ENCODE measurements at regions not wholly inside any gene's neighbourhood (a gene's known extent, or its start where the extent isn't known, plus 50 kb on each side); places are given as distances from the start of the nearest gene placed in this dataset.

DNA sequence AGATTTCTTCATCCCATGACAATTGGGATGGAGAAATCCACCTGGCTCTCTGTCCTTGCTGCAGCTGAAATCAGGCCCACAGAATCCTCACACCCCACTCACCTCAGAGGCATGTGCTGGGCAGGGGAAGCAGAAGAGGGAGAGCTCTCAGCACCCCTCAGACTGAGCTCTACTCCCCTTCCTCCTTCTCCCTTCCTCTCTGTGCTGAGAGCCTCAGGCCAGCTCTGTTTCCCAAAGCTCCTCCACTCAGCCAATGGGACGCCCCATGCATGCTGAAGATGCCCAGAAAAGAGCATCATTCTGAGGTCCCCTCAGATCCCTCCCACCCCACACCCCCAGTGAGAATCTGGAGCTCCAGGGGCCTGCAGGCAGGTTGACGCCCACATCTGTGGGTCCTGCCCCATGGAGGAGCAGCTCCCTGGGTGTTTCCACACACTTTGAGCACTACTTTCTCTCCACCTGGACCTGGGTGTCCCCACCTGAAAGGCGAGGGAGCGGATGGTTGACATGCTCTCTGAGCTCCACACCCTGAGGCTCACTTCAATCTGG, 637.7 kb upstream of the ID2 start:
- peak overlapping the region in 1 of 10 donors; percentile 31 for H3K27ac Mint-ChIP-seq
- peaks cover 0 to 5% (median 0%) of the 10 kb centered on the region in 9 donors for H3K9me3 Mint-ChIP-seq
- POLR2A ChIA-PET, result no interaction called here
- H3K4me3 Mint-ChIP-seq, result no peak overlapping the region
- H3K27me3 Mint-ChIP-seq, result peaks cover 0 to 7% (median 3%) of the 10 kb centered on the region in 5 donors
- no peaks in the 10 kb centered on the region for H3K36me3 Mint-ChIP-seq
- DNase-seq, result no peak
- ATAC-seq, result no peak
- H3K4me1 Mint-ChIP-seq, result peaks cover 0 to 7% (median under 1%) of the 10 kb centered on the region in 4 donors

DNA sequence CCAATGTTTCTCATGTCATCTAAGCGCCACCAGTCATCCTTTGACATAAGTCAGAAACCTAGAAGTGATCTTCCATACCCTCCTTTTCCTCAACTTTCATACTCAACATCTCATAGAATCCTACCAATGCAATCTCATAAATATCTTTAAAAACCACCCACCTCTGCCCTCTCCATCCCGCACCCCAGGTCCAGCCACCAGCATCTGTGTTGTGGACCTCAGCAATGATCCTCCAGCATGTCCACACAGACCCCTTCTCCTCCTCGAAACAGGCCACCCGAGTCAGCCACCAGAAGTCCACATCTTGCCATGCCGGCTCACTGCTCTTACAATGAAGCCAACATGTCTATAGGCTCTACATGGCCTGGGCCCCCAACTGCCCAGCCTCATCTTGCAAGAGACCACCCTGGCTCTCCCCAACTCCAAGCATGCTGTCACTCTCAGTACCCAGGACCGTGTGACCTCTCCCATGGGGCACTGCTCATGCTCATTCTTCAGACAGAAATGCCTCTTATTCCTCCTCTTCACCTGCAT, 636.7 kb upstream of the ID2 start:
- Mint-ChIP-seq H3K36me3 (no peaks in the 10 kb centered on the region), H3K4me1 (peaks cover 0 to 8% (median 3%) of the 10 kb centered on the region in 4 donors), H3K27me3 (peaks cover 0 to 7% (median 3%) of the 10 kb centered on the region in 5 donors), H3K4me3 (no peak overlapping the region), H3K27ac (no peak overlapping the region), H3K9me3 (peaks cover 0 to 5% (median 0%) of the 10 kb centered on the region in 9 donors)
- DNase-seq (no peak), ATAC-seq (no peak)
- POLR2A ChIA-PET, result no interaction called here

DNA sequence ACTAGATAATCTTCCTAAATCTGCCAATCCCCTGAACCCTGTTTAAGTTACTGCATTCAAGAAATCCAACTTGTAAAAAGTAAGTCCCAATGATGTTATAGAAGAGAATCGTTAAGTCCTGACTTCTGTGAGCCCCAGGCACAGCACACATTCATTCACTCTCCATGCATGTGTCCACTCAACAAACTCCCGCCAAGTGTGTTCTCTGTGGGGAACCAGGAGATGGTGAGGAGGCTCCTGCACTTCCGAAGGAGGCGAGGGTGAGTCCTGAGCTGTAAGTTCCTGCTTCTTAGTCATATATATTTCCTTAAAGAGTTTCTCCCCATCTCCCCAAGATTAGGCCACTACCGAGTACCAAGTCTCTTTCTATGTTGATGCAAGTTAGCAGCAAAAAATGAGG, 635.0 kb upstream of the ID2 start:
- Mint-ChIP-seq H3K4me3 (no peak overlapping the region), H3K36me3 (no peaks in the 10 kb centered on the region), H3K4me1 (peaks cover 0 to 12% (median 3%) of the 10 kb centered on the region in 4 donors), H3K9me3 (peaks cover 0 to 5% (median 0%) of the 10 kb centered on the region in 9 donors), H3K27ac (no peak overlapping the region), H3K27me3 (peaks cover 0 to 7% (median 3%) of the 10 kb centered on the region in 5 donors)
- ATAC-seq (no peak), DNase-seq (no peak)
- POLR2A ChIA-PET, result no interaction called here

DNA sequence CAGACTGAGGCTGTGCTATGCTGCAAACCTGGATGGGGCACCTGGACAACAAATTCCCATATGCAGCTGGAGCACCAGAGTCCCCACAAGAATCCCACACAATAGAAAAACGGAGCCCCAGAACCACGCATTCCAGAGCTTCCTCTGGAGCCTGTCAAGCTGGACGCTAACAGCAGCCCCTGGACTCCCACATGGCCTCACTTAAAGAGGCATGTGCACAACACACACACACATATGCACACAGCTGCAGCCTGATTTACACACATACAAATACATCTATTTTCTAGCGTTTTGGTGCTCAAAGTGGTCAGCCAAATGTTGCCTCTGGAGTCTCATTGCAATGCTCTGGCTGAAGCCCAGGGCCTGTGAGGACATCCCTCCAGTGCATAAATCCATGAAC, 632.7 kb upstream of the ID2 start:
- Mint-ChIP-seq H3K27me3 (peaks cover 0 to 7% (median 3%) of the 10 kb centered on the region in 5 donors), H3K4me3 (no peak overlapping the region), H3K4me1 (peaks cover 0 to 18% (median 3%) of the 10 kb centered on the region in 4 donors), H3K27ac (no peak overlapping the region), H3K36me3 (no peaks in the 10 kb centered on the region), H3K9me3 (peaks cover 0 to 2% (median 0%) of the 10 kb centered on the region in 9 donors)
- DNase-seq (no peak), ATAC-seq (no peak)
- POLR2A ChIA-PET, result no interaction called here

DNA sequence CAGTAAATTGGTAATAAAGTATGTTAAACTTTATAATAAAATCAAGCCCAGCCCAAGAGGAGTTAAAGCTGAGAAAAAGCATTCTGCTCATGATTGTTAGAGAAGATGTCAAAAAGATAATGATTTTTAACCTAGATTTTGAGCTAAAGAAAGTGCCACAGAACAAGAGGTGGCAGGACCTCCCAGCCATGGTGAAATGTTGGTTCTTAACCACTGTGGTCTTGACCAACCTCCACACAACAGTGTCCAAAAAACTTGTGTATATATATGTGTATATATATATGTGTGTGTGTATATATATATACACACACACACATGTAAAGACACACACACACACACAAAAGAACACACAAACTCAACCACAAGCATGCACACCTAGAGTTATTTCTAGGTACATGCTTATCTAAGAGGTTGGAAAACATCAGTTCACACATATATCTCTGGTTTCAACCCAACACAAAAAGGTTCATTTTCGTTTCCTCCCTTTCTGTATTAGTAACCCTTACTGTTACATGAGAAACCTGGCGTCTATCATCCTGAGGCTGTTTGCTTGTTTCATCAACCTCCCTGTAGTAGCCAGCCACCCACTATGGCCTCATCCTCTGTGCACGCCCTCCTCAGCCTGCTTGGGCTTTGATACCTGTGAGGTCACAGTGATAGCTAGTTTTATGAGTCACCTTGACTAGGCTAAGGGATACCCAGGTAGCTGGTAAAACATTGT, 631.8 kb upstream of the ID2 start:
- peaks cover 0 to 4% (median under 1%) of the 10 kb centered on the region in 5 donors for H3K27me3 Mint-ChIP-seq
- DNase-seq (no peak), ATAC-seq (no peak)
- no peaks in the 10 kb centered on the region for H3K36me3 Mint-ChIP-seq
- H3K4me1 Mint-ChIP-seq, result peaks cover 0 to 18% (median 1%) of the 10 kb centered on the region in 4 donors
- H3K4me3 Mint-ChIP-seq, result no peak overlapping the region
- no peak overlapping the region for H3K27ac Mint-ChIP-seq
- POLR2A ChIA-PET, result no interaction called here
- H3K9me3 Mint-ChIP-seq, result peaks cover 0 to 2% (median 0%) of the 10 kb centered on the region in 9 donors

DNA sequence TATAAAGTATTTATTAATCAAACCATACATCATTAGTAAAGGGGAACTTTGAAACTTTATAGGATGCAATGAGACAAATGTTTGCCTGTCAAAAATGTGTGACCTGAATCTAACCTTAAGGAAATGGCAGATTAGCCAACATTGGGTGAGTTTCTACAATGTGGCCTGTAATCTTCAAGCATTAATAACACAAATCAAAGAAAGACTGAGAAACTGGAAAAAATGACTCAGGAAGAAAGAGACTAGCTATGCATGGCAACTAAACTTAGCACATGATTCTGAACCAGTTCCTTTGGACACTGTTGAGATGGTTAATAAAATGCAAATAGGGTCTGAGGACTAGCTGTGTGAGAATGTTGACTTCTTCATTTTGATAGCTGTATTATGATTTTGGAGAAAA, 628.6 kb upstream of the ID2 start:
- POLR2A ChIA-PET, result no interaction called here
- no peak for DNase-seq
- Mint-ChIP-seq H3K27me3 (no peaks in the 10 kb centered on the region), H3K4me3 (no peak overlapping the region), H3K27ac (no peak overlapping the region), H3K9me3 (peaks cover 0 to 14% (median 6%) of the 10 kb centered on the region in 9 donors), H3K4me1 (peaks cover 0 to 18% (median 0%) of the 10 kb centered on the region in 4 donors), H3K36me3 (peaks cover 0 to 9% (median 5%) of the 10 kb centered on the region in 3 donors)
- no peak for ATAC-seq

DNA sequence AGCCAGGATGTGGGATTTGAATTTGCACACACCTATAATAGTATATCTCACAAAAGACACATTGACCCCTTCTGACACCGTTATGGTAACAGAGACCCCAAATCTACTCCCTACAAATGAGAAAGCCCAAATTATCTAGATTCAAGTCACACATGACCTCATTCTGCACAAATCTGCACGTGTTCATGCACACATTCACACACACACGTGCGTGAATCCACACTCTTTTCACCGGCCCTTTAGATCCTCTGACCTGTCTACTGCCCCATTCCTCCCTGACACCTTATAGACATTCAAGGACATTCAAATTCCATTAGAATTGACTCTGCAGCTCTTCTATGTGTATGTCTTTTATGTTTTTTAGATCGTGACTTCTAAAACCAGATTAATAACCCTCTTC, 627.8 kb upstream of the ID2 start:
- Mint-ChIP-seq H3K27me3 (no peaks in the 10 kb centered on the region), H3K4me1 (peaks cover 0 to 22% (median 3%) of the 10 kb centered on the region in 4 donors), H3K36me3 (peaks cover 0 to 9% (median 5%) of the 10 kb centered on the region in 3 donors), H3K27ac (no peak overlapping the region), H3K9me3 (peaks cover 0 to 18% (median 6%) of the 10 kb centered on the region in 9 donors), H3K4me3 (no peak overlapping the region)
- POLR2A ChIA-PET, result no interaction called here
- ATAC-seq (no peak), DNase-seq (no peak)

DNA sequence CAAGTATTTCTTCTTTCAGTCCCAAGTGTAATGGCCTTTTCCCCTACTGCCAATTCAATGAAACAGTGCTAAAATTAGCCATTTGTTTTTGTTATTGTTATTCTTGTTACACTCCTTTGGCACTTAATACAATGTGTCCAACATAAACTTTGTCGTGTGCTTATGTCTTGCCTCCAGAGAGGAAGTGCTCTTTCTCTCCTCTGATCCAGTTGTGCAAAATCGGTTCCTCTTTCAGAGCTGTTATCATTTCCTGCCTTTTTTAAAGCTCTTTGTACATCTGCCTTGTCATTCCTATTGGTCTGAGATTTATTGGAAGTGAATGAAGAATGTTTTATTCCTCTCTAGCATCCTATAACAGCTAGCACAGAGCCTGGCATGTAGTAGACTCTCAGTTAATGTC, 623.2 kb upstream of the ID2 start:
- no peak overlapping the region for H3K27ac Mint-ChIP-seq
- peaks cover 0 to 7% (median 3%) of the 10 kb centered on the region in 4 donors for H3K4me1 Mint-ChIP-seq
- H3K36me3 Mint-ChIP-seq, result peaks cover 0 to 9% (median 5%) of the 10 kb centered on the region in 3 donors
- no peak overlapping the region for H3K4me3 Mint-ChIP-seq
- no peaks in the 10 kb centered on the region for H3K27me3 Mint-ChIP-seq
- POLR2A ChIA-PET, result no interaction called here
- H3K9me3 Mint-ChIP-seq, result peaks cover 0 to 18% (median 6%) of the 10 kb centered on the region in 9 donors
- DNase-seq (no peak), ATAC-seq (no peak)

DNA sequence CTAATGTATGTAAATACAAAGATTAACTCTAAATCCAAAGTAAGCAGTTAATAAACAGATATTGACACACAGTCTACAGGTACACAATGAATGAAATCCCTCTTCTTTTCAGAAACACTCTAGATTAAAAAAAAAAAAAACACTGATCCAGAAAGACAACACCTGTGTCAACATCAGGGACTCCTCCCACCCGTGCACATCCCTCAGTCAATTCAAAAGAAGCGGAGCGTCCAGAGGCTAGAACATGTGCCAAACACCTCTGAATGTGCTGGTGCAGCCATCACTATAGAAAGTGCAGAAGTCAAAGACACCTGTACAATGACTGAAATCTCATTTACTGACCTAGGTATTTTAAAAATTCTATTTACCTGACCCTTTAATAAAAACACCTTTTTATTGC, 622.6 kb upstream of the ID2 start:
- H3K4me3 Mint-ChIP-seq, result no peak overlapping the region
- no peak for DNase-seq
- H3K27ac Mint-ChIP-seq, result peak overlapping the region in 1 of 10 donors; percentile 29
- H3K27me3 Mint-ChIP-seq, result no peaks in the 10 kb centered on the region
- H3K9me3 Mint-ChIP-seq, result peaks cover 0 to 18% (median 6%) of the 10 kb centered on the region in 9 donors
- POLR2A ChIA-PET, result no interaction called here
- no peak for ATAC-seq
- peaks cover 0 to 9% (median 5%) of the 10 kb centered on the region in 3 donors for H3K36me3 Mint-ChIP-seq
- peaks cover 0 to 7% (median 3%) of the 10 kb centered on the region in 4 donors for H3K4me1 Mint-ChIP-seq

DNA sequence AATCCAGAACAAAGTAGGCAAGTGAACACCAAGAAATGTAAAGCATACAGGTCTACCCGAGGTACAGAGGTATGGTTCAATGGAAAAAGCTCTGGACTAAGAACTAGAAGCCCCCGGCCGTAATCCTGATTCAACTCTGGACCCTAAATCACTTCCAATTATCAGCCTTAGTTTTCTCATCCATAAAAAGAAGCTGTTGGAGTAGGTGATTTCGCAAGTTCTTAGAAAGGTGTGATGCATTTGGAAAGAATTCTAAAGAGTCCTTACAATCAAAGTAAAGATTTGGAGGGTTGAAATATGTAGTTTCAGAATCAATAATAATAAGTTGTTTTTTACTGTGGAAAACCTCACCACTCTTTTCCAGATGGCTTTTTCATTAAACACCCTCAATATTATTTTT, 622.1 kb upstream of the ID2 start:
- peaks cover 0 to 18% (median 6%) of the 10 kb centered on the region in 9 donors for H3K9me3 Mint-ChIP-seq
- ATAC-seq, result no peak
- no peak overlapping the region for H3K27ac Mint-ChIP-seq
- POLR2A ChIA-PET, result no interaction called here
- H3K4me1 Mint-ChIP-seq, result peaks cover 0 to 7% (median 3%) of the 10 kb centered on the region in 4 donors
- no peak overlapping the region for H3K4me3 Mint-ChIP-seq
- H3K36me3 Mint-ChIP-seq, result peaks cover 0 to 9% (median 5%) of the 10 kb centered on the region in 3 donors
- no peak for DNase-seq
- no peaks in the 10 kb centered on the region for H3K27me3 Mint-ChIP-seq

DNA sequence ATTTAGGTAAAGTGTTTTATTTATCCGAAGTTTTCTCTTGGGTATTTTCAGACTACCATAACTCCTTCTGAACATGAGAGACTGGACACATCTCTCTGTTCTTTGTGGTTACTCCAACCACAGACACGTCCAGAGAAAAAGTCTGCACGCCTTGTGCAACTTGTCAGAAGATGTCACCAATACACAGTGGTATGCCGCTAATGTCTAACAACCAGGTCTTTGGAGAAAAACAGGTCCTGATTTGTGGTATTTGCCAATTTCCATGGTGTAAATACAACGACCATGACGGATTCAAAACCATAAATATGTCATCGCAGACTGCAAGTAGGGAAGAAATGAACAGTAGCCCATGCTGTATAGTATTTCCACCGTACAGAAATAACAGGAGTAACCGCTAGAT, 620.6 kb upstream of the ID2 start:
- DNase-seq (no peak), ATAC-seq (no peak)
- POLR2A ChIA-PET, result no interaction called here
- H3K9me3 Mint-ChIP-seq, result peaks cover 0 to 18% (median 4%) of the 10 kb centered on the region in 9 donors
- H3K36me3 Mint-ChIP-seq, result peaks cover 0 to 9% (median 5%) of the 10 kb centered on the region in 3 donors
- H3K4me3 Mint-ChIP-seq, result no peak overlapping the region
- H3K4me1 Mint-ChIP-seq, result peaks cover 0 to 7% (median 3%) of the 10 kb centered on the region in 4 donors
- H3K27ac Mint-ChIP-seq, result no peak overlapping the region
- no peaks in the 10 kb centered on the region for H3K27me3 Mint-ChIP-seq

DNA sequence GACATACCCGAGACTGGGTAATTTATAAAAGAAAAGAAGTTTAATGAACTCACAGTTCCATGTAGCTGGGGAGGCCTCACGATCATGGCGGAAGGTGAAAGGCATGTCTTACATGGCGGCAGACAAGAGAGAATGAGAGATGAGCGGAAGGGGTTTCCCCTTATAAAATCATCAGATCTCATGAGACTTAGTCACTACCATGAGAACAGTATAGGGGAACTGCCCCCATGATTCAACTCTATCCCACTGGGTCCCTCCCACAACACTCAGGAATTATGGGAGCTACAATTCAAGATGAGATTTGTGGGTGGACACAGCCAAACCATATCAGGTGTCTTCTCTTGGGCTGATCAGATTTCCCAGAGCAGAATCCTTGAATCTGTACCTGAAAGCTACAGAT, 617.3 kb upstream of the ID2 start:
- peak overlapping the region in 1 of 10 donors; percentile 5 for H3K27ac Mint-ChIP-seq
- peaks cover 0 to 4% (median 0%) of the 10 kb centered on the region in 9 donors for H3K9me3 Mint-ChIP-seq
- H3K4me1 Mint-ChIP-seq, result peaks cover 0 to 4% (median 0%) of the 10 kb centered on the region in 4 donors
- H3K4me3 Mint-ChIP-seq, result no peak overlapping the region
- POLR2A ChIA-PET, result no interaction called here
- no peak for ATAC-seq
- H3K27me3 Mint-ChIP-seq, result no peaks in the 10 kb centered on the region
- no peaks in the 10 kb centered on the region for H3K36me3 Mint-ChIP-seq
- no peak for DNase-seq

DNA sequence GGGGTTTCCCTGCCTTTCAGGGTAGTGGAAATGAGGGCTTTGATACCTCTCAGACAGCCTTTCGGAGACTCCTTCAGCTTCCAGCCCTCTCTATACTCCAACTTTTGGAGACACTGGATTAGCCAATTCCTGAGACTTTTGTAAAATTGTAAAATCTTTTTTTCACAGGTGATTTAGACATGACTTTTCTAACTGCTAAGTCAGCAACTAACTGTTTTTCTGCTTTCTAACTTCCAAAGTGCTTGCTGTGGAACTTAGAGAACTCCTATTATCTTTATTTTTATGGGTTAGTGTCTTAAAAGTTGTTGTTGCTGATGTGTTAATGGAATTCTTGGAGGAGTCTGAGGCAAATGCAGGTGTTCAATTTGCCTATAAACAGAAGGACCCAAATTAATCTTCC, 616.7 kb upstream of the ID2 start:
- H3K36me3 Mint-ChIP-seq, result no peaks in the 10 kb centered on the region
- no peak for DNase-seq
- peaks cover 0 to 4% (median 0%) of the 10 kb centered on the region in 9 donors for H3K9me3 Mint-ChIP-seq
- H3K27me3 Mint-ChIP-seq, result no peaks in the 10 kb centered on the region
- no peak overlapping the region for H3K27ac Mint-ChIP-seq
- peaks cover 0 to 4% (median 0%) of the 10 kb centered on the region in 4 donors for H3K4me1 Mint-ChIP-seq
- H3K4me3 Mint-ChIP-seq, result no peak overlapping the region
- no peak for ATAC-seq
- POLR2A ChIA-PET, result no interaction called here
